Stimulated activated CD8-positive, alpha-beta memory T cell treated with anti-CD3 and anti-CD28 coated beads, Interleukin-12 subunit alpha, Interleukin-12 subunit beta, amount 100 ng/mL, for 24 hours (primary cell): ENCODE measurements at regions not wholly inside any gene's neighbourhood (a gene's known extent, or its start where the extent isn't known, plus 50 kb on each side); places are given as distances from the start of the nearest gene placed in this dataset.
"Not testable (repeated sequence)": the region's sequence is repeated elsewhere in the genome, so short reads cannot be mapped to it uniquely, and the experiment has no call there.

Source experiments
- DNase-seq: peaks from one replicate; pipeline ENCODE4 v3.0.0-alpha.2; 2020; ENCODE audit errors: extremely low read depth

- no peak for DNase-seq
These were observed 1015.2 kb upstream of the SLIT2 start for GRCh38 chr4:19236473-19236872.

- DNase-seq: no peak
These were observed 1020.7 kb upstream of the SLIT2 start for GRCh38 chr4:19230906-19231545.

GRCh38 chr4:19227701-19228100 is 1024.0 kb upstream of the SLIT2 start:
- no peak for DNase-seq

- no peak for DNase-seq
These were observed 1026.9 kb upstream of the SLIT2 start for GRCh38 chr4:19224820-19225219.

GRCh38 chr4:19216476-19216875 is 1035.2 kb upstream of the SLIT2 start:
- DNase-seq: no peak

- DNase-seq: no peak
These were observed 1037.0 kb upstream of the SLIT2 start for GRCh38 chr4:19214591-19215186.

GRCh38 chr4:19213388-19213787 is 1038.3 kb upstream of the SLIT2 start:
- DNase-seq: no peak

GRCh38 chr4:19205853-19206252 is 1045.9 kb upstream of the SLIT2 start:
- no peak for DNase-seq

- DNase-seq: not testable (repeated sequence)
These were observed 1053.9 kb upstream of the SLIT2 start for GRCh38 chr4:19197838-19198237.

GRCh38 chr4:19195696-19196095 is 1056.0 kb upstream of the SLIT2 start:
- DNase-seq: no peak

GRCh38 chr4:19194672-19195071 is 1057.0 kb upstream of the SLIT2 start:
- no peak for DNase-seq

- no peak for DNase-seq
These were observed 1058.3 kb upstream of the SLIT2 start for GRCh38 chr4:19193274-19193981.

GRCh38 chr4:19191979-19192650 is 1059.6 kb upstream of the SLIT2 start:
- DNase-seq: no peak

GRCh38 chr4:19187691-19188090 is 1064.0 kb upstream of the SLIT2 start:
- no peak for DNase-seq

GRCh38 chr4:19187096-19187495 is 1064.6 kb upstream of the SLIT2 start:
- no peak for DNase-seq

GRCh38 chr4:19181631-19182030 is 1070.1 kb upstream of the SLIT2 start:
- not testable (repeated sequence) for DNase-seq

GRCh38 chr4:19178835-19179234 is 1072.9 kb upstream of the SLIT2 start:
- DNase-seq: no peak

GRCh38 chr4:19177616-19178015 is 1074.1 kb upstream of the SLIT2 start:
- DNase-seq: no peak

GRCh38 chr4:19171832-19172231 is 1079.9 kb upstream of the SLIT2 start:
- no peak for DNase-seq

GRCh38 chr4:19167311-19167710 is 1084.4 kb upstream of the SLIT2 start:
- DNase-seq: no peak

- no peak for DNase-seq
These were observed 1087.4 kb upstream of the SLIT2 start for GRCh38 chr4:19164334-19164733.

GRCh38 chr4:19159874-19160273 is 1091.8 kb upstream of the SLIT2 start:
- no peak for DNase-seq
